ENCODE measurements at regions not wholly inside any gene's neighbourhood (a gene's known extent, or its start where the extent isn't known, plus 50 kb on each side); places are given as distances from the start of the nearest gene placed in this dataset.
A peak's percentile ranks its signal among the peaks of the same experiment; 100 is the strongest.

GRCh38 chr13:109870696-109871370 is 84.5 kb upstream of the IRS2 start:
- Histone ChIP-seq H3K9ac (ENCODE audit: low read length in 5 of 5) (no peak overlapping the region), H3K9me3 (ENCODE audit: control insufficient read depth in 5 of 5, low read length in 5 of 5) (no peaks in the 10 kb centered on the region), H3K4me3 (ENCODE audit: low read depth in 1 of 5, low read length in 5 of 5) (no peak overlapping the region), H3K27ac (ENCODE audit: low read depth, low read length) (no peak overlapping the region), H3K36me3 (ENCODE audit: control insufficient read depth in 5 of 5, insufficient read depth in 5 of 5, low read length in 5 of 5) (no peaks in the 10 kb centered on the region), H3K4me1 (ENCODE audit: control insufficient read depth in 5 of 5, insufficient read depth in 5 of 5, low read length in 5 of 5) (peaks cover 8 to 45% (median 32%) of the 10 kb centered on the region in 5 donors), H3K27me3 (ENCODE audit: control insufficient read depth in 5 of 5, insufficient read depth in 4 of 5, low read length in 5 of 5) (no peaks in the 10 kb centered on the region)

GRCh38 chr13:109870274-109870673 is 83.9 kb upstream of the IRS2 start:
- Histone ChIP-seq H3K36me3 (ENCODE audit: control insufficient read depth in 5 of 5, insufficient read depth in 5 of 5, low read length in 5 of 5) (no peaks in the 10 kb centered on the region), H3K4me3 (ENCODE audit: low read depth in 1 of 5, low read length in 5 of 5) (peak overlapping the region in 3 of 5 donors; percentile 31 to 62 (median 62)), H3K9me3 (ENCODE audit: control insufficient read depth in 5 of 5, low read length in 5 of 5) (no peaks in the 10 kb centered on the region), H3K9ac (ENCODE audit: low read length in 5 of 5) (peak overlapping the region in 2 of 5 donors; percentile 24 to 57), H3K27me3 (ENCODE audit: control insufficient read depth in 5 of 5, insufficient read depth in 4 of 5, low read length in 5 of 5) (no peaks in the 10 kb centered on the region), H3K4me1 (ENCODE audit: control insufficient read depth in 5 of 5, insufficient read depth in 5 of 5, low read length in 5 of 5) (peaks cover 5 to 40% (median 27%) of the 10 kb centered on the region in 5 donors), H3K27ac (ENCODE audit: low read depth, low read length) (peak overlapping the region; percentile 47)

- H3K4me3 ChIP-seq (ENCODE audit: low read depth in 1 of 5, low read length in 5 of 5), result peak overlapping the region; percentile 50 to 62 (median 56)
- H3K4me1 ChIP-seq (ENCODE audit: control insufficient read depth in 5 of 5, insufficient read depth in 5 of 5, low read length in 5 of 5), result peaks cover 2 to 33% (median 24%) of the 10 kb centered on the region in 5 donors
- H3K27me3 ChIP-seq (ENCODE audit: control insufficient read depth in 5 of 5, insufficient read depth in 4 of 5, low read length in 5 of 5), result no peaks in the 10 kb centered on the region
- H3K9ac ChIP-seq (ENCODE audit: low read length in 5 of 5), result peak overlapping the region in 3 of 5 donors; percentile 2 to 57 (median 24)
- H3K27ac ChIP-seq (ENCODE audit: low read depth, low read length), result peak overlapping the region; percentile 47
- H3K36me3 ChIP-seq (ENCODE audit: control insufficient read depth in 5 of 5, insufficient read depth in 5 of 5, low read length in 5 of 5), result no peaks in the 10 kb centered on the region
- no peaks in the 10 kb centered on the region for H3K9me3 ChIP-seq (ENCODE audit: control insufficient read depth in 5 of 5, low read length in 5 of 5)
These were observed 83.2 kb upstream of the IRS2 start for GRCh38 chr13:109869312-109870237.

GRCh38 chr13:109868578-109869311 is 82.4 kb upstream of the IRS2 start:
- peak overlapping the region in 3 of 5 donors; percentile 50 to 62 (median 56) for H3K4me3 ChIP-seq (ENCODE audit: low read depth in 1 of 5, low read length in 5 of 5)
- no peaks in the 10 kb centered on the region for H3K27me3 ChIP-seq (ENCODE audit: control insufficient read depth in 5 of 5, insufficient read depth in 4 of 5, low read length in 5 of 5)
- H3K9me3 ChIP-seq (ENCODE audit: control insufficient read depth in 5 of 5, low read length in 5 of 5), result no peaks in the 10 kb centered on the region
- H3K9ac ChIP-seq (ENCODE audit: low read length in 5 of 5), result no peak overlapping the region
- peaks cover 0 to 25% (median 19%) of the 10 kb centered on the region in 5 donors for H3K4me1 ChIP-seq (ENCODE audit: control insufficient read depth in 5 of 5, insufficient read depth in 5 of 5, low read length in 5 of 5)
- no peaks in the 10 kb centered on the region for H3K36me3 ChIP-seq (ENCODE audit: control insufficient read depth in 5 of 5, insufficient read depth in 5 of 5, low read length in 5 of 5)
- peak overlapping the region; percentile 47 for H3K27ac ChIP-seq (ENCODE audit: low read depth, low read length)

- peaks cover 0 to 24% (median 18%) of the 10 kb centered on the region in 5 donors for H3K4me1 ChIP-seq (ENCODE audit: control insufficient read depth in 5 of 5, insufficient read depth in 5 of 5, low read length in 5 of 5)
- H3K27me3 ChIP-seq (ENCODE audit: control insufficient read depth in 5 of 5, insufficient read depth in 4 of 5, low read length in 5 of 5), result no peaks in the 10 kb centered on the region
- H3K9me3 ChIP-seq (ENCODE audit: control insufficient read depth in 5 of 5, low read length in 5 of 5), result no peaks in the 10 kb centered on the region
- H3K9ac ChIP-seq (ENCODE audit: low read length in 5 of 5), result no peak overlapping the region
- H3K27ac ChIP-seq (ENCODE audit: low read depth, low read length), result no peak overlapping the region
- H3K36me3 ChIP-seq (ENCODE audit: control insufficient read depth in 5 of 5, insufficient read depth in 5 of 5, low read length in 5 of 5), result no peaks in the 10 kb centered on the region
- H3K4me3 ChIP-seq (ENCODE audit: low read depth in 1 of 5, low read length in 5 of 5), result no peak overlapping the region
These were observed 81.4 kb upstream of the IRS2 start for GRCh38 chr13:109867766-109868165.

- no peaks in the 10 kb centered on the region for H3K4me1 ChIP-seq (ENCODE audit: control insufficient read depth in 5 of 5, insufficient read depth in 5 of 5, low read length in 5 of 5)
These were observed 76.2 kb upstream of the IRS2 start for GRCh38 chr13:109862627-109863026.

GRCh38 chr13:109859898-109860297 is 73.5 kb upstream of the IRS2 start:
- H3K4me3 ChIP-seq (ENCODE audit: low read depth in 1 of 5, low read length in 5 of 5), result no peak overlapping the region
- H3K4me1 ChIP-seq (ENCODE audit: control insufficient read depth in 5 of 5, insufficient read depth in 5 of 5, low read length in 5 of 5), result no peaks in the 10 kb centered on the region
- H3K27me3 ChIP-seq (ENCODE audit: control insufficient read depth in 5 of 5, insufficient read depth in 4 of 5, low read length in 5 of 5), result no peaks in the 10 kb centered on the region
- no peak overlapping the region for H3K27ac ChIP-seq (ENCODE audit: low read depth, low read length)
- no peak overlapping the region for H3K9ac ChIP-seq (ENCODE audit: low read length in 5 of 5)
- H3K9me3 ChIP-seq (ENCODE audit: control insufficient read depth in 5 of 5, low read length in 5 of 5), result no peaks in the 10 kb centered on the region
- H3K36me3 ChIP-seq (ENCODE audit: control insufficient read depth in 5 of 5, insufficient read depth in 5 of 5, low read length in 5 of 5), result no peaks in the 10 kb centered on the region

More at GRCh38 chr13:109862627-109863026, 76.2 kb upstream of the IRS2 start:
- Histone ChIP-seq H3K9me3 (ENCODE audit: control insufficient read depth in 5 of 5, low read length in 5 of 5) (no peaks in the 10 kb centered on the region), H3K27me3 (ENCODE audit: control insufficient read depth in 5 of 5, insufficient read depth in 4 of 5, low read length in 5 of 5) (no peaks in the 10 kb centered on the region), H3K4me3 (ENCODE audit: low read depth in 1 of 5, low read length in 5 of 5) (no peak overlapping the region), H3K36me3 (ENCODE audit: control insufficient read depth in 5 of 5, insufficient read depth in 5 of 5, low read length in 5 of 5) (no peaks in the 10 kb centered on the region), H3K9ac (ENCODE audit: low read length in 5 of 5) (no peak overlapping the region), H3K27ac (ENCODE audit: low read depth, low read length) (no peak overlapping the region)

GRCh38 chr13:109859216-109859835 is 72.9 kb upstream of the IRS2 start:
- no peak overlapping the region for H3K9ac ChIP-seq (ENCODE audit: low read length in 5 of 5)
- H3K9me3 ChIP-seq (ENCODE audit: control insufficient read depth in 5 of 5, low read length in 5 of 5), result no peaks in the 10 kb centered on the region
- H3K36me3 ChIP-seq (ENCODE audit: control insufficient read depth in 5 of 5, insufficient read depth in 5 of 5, low read length in 5 of 5), result no peaks in the 10 kb centered on the region
- no peak overlapping the region for H3K4me3 ChIP-seq (ENCODE audit: low read depth in 1 of 5, low read length in 5 of 5)
- H3K27me3 ChIP-seq (ENCODE audit: control insufficient read depth in 5 of 5, insufficient read depth in 4 of 5, low read length in 5 of 5), result no peaks in the 10 kb centered on the region
- no peaks in the 10 kb centered on the region for H3K4me1 ChIP-seq (ENCODE audit: control insufficient read depth in 5 of 5, insufficient read depth in 5 of 5, low read length in 5 of 5)
- no peak overlapping the region for H3K27ac ChIP-seq (ENCODE audit: low read depth, low read length)

- no peaks in the 10 kb centered on the region for H3K36me3 ChIP-seq (ENCODE audit: control insufficient read depth in 5 of 5, insufficient read depth in 5 of 5, low read length in 5 of 5)
- H3K4me3 ChIP-seq (ENCODE audit: low read depth in 1 of 5, low read length in 5 of 5), result no peak overlapping the region
- H3K27me3 ChIP-seq (ENCODE audit: control insufficient read depth in 5 of 5, insufficient read depth in 4 of 5, low read length in 5 of 5), result no peaks in the 10 kb centered on the region
- H3K27ac ChIP-seq (ENCODE audit: low read depth, low read length), result no peak overlapping the region
- no peaks in the 10 kb centered on the region for H3K4me1 ChIP-seq (ENCODE audit: control insufficient read depth in 5 of 5, insufficient read depth in 5 of 5, low read length in 5 of 5)
- no peaks in the 10 kb centered on the region for H3K9me3 ChIP-seq (ENCODE audit: control insufficient read depth in 5 of 5, low read length in 5 of 5)
- H3K9ac ChIP-seq (ENCODE audit: low read length in 5 of 5), result no peak overlapping the region
These were observed 71.9 kb upstream of the IRS2 start for GRCh38 chr13:109858319-109858718.
